NCI-H128 (cell line): ENCODE measurements at regions not wholly inside any gene's neighbourhood (a gene's known extent, or its start where the extent isn't known, plus 50 kb on each side); places are given as distances from the start of the nearest gene placed in this dataset.
A peak's percentile ranks its signal among the peaks of the same experiment; 100 is the strongest.
"Not testable (repeated sequence)": the region's sequence is repeated elsewhere in the genome, so short reads cannot be mapped to it uniquely, and the experiment has no call there.

Experiments
- DNase-seq: peaks from one replicate; lab custom pipeline; 2025; ENCODE audit not compliant: unreplicated experiment; lab: John Stamatoyannopoulos, UW

- DNase-seq = no peak
These were observed 65.3 kb upstream of the PTGDR start for GRCh38 chr14:52202151-52202550.

DNA sequence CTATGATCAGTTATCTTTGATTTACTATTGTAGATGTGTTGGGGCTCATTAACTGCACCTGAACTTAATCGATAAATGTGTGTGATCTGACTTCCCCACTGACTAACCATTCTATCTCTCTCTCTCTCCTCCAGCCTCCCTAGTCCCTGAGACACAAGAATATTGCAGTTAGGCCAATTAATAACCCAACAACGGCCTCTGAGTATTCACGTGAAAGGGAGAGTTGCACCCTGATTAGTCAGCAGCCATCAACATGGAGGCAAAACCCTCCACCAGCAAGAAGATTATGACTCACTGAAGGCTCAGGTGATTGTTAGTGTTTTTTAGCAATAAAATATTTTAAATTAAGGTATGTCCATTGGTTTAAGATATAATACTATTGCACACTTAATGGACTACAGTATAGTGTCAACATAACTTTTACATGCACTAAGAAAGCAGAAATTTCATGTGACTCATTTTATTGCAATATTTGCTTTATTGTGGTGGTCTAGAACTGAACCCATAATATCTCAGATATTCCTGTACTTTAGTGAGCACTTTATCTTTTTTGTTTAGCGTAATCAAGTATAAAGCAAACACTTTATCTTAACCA lies 77.1 kb upstream of the PTGDR start:
- DNase-seq = no peak

GRCh38 chr14:52189325-52189724 lies 78.2 kb upstream of the PTGDR start:
- no peak for DNase-seq

- DNase-seq = no peak
These were observed 79.1 kb upstream of the PTGDR start for GRCh38 chr14:52188381-52188780.

DNA sequence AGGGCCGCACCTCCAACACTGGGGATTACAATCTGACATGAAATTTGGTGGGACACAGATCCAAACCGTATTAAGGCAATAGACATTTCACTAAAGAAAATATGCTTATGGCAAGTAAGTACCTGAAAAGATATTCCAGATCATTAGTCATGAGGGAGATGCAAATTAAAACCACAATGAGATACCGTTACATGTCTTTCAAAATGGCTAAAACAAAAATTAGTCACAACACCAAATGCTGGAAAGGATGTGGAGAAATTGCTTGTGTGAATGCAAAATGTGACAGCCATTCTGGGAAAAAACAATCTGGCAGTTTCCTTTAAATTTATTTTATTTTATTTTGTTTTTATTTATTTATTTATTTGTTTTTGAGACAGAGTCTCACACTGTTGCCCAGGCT lies 82.3 kb upstream of the PTGDR start:
- no peak for DNase-seq

DNA sequence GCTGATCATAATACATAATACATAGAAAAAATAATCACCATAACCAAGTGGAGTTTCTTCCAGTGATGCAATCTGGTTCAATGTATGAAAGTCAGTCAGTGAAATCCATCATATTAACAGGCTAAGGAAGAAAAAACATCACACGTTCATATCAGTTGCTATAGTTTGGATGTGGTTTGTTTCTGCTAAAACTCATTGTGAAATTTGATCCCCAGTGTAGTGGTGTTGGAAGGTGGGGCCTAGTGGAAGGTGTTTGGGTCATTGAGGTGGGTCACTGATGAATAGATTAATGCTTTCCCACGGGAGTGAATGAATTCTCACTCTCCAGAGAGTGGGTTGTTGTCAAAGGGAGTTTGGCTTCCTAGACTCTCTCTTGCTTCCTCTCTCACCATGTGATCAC lies 84.6 kb upstream of the PTGDR start:
- no peak for DNase-seq

- no peak for DNase-seq
These were observed 88.2 kb upstream of the PTGDR start for GRCh38 chr14:52179141-52179790.

DNA sequence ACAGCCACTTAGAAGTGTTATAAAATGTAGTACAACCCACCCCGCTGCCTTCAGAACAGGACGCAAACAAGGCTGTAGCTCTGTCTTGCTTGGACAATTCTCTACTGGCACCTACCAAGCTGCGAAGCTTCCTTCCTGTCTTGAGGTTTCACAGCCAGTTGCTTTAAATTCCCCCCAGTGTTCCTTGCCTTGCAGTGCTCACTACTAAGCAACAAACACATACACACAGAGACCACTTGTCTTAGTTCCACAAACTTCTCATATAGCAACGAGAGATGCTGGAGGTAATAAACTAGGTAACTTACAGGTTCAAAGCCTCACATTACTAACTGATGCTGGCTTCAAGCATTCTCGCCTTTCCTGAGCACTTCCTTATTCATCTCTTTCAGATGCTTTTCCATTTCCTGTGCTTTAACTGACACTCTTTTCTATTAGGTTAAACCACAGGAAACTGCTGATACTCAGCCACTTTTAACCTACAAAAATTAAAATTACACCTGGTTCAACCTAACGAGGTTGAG lies 91.5 kb upstream of the PTGDR start:
- no peak for DNase-seq

GRCh38 chr14:52171932-52172331 lies 95.6 kb upstream of the PTGDR start:
- not testable (repeated sequence) for DNase-seq

DNA sequence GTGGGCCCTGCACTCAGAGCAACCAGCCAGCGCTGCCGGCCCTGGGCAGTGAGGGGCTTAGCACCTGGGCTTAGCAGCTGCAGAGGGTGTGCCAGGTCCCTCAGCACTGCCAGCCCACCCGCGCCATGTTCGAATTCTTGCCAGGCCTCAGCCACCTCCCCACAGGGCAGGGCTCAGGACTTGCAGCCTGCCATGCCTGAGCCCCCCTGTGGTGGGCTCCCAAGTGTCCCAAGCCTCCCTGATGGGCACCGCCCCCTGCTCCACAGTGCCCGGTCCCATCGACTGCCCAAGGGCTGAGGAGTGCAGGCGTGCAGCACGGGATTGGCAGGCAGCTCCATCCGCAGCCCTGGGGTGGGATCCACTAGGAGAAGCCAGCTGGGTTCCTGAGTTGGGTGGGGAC lies 98.0 kb upstream of the NID2 start:
- DNase-seq = no peak

DNA sequence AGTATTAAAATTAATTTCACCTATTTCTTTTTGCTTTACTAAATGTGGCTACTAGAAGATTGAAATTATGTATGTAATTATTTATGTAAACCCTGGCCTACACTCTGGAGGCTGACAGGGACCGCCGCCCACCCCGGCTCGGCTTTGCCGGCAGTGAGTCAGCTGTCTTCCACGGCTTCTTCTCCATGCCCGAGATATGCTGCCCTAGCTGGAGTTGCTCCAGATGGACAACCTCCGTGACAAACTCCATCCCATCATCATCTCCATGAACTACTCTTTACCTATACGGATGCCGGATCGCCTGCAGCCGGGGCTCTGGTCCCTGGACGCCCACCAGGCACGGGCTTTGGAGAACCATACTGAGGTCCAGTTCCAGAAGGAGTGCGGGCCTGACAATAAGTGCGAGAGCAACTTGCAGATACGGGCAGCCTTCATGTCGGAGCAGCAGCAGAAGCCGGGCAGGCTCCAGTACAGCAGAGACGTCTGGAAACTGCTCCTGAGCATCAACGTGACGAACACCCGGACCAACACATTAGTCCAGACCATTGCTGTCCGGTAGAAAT lies 86.9 kb upstream of the NID2 start:
- no peak for DNase-seq

DNA sequence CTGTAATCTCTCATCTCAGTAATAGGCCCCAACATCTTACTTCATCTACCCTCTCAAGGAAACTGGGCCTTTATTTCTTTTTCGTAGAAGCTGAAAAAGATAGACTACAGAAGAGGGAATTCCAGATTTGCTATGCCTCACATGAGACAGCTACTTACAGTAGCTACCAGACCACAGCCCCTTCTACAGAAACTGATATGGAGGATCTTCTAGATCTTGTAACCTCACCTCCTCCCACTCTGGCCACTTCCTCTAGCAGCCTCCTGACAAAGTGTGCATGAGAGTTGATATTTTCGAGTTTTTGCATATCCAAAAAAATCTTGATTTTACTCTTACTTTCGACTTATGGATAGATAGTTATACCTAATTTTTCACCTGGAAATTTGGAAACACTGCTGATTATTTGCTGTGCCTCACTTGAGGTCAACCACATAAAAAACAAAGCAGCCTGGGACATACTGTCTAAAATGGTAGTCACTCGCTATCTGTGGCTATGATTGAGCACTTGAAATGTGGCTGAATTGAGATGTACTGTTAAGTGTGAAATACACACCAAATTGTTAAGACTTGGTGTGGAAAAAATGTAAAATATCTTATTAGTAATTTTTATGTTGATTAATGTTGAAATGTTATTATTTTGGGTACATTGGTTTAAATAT lies 86.3 kb upstream of the NID2 start:
- no peak for DNase-seq

DNA sequence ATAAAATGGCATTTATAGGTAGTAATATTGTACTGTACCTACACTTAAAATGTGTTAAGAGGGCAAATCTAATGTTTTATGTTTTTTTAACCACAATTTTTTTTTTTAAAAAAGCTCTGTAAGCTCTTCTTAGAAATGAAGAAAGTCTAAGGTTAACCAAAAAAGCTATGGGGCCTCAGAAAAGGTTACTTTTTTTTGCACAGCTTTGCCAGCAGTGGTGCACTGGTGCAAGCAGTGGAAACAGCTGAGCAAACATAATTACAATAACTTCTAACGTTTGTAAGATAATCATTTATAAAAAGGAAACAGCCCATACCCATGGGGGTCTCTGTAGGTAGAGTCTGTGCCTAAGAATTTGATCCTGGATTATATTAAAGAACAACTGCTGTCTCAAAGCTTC lies 85.1 kb upstream of the NID2 start:
- DNase-seq = no peak

- DNase-seq = no peak
These were observed 81.3 kb upstream of the NID2 start for GRCh38 chr14:52150162-52150561.

DNA sequence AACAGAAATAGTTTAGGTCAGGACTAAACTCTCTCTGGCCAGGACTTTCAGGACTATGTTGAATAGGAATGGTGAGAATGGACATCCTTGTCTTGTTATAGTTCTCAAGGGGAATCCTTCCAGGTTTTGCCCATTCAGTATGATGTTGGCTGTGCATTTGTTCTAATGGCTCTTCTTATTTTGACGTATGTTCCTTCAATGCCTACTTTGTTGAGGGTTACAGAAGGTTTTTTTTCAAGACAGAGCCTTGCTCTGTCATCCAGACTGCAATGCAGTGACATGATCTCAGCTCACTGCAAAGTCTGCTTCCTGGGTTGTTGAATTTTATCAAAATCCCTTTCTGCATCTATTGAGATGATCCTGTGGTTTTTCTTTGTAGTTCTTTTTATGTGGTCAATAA lies 79.5 kb upstream of the NID2 start:
- DNase-seq = no peak

DNA sequence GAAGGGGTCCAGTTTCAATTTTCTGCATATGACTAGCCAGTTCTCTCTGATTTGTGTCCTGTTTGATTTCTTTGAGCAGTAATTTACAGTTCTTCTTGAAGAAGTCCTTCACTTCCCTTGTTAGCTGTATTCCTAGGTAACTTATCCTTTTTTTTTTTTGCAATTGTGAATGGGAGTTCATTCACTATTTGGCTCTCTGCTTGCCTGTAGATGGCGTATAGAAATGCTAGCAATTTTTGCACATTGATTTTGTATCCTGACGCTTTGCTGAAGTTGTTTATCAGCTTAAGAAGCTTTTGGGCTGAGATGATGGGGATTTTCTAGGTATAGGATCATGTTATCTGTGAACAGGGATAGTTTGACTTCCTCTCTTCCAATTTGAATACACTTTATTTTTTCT lies 77.6 kb upstream of the NID2 start:
- DNase-seq = no peak

DNA sequence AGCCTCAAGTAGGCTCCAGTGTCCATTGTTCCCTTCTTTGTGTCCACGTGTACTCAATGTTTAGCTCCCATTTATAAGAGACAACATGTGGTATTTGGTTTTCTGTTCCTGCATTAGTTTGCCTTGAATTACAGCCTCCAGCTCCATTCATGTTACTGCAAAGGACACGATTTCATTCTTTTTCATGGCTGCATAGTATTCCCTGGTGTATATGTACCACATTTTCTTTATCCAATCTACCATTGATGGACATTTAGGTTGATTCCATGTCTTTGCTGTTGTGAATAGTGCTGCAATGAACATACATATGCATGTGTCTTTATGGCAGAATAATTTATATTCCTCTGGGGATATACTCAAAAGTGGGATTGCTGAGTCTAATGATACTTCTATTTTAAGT lies 75.2 kb upstream of the NID2 start:
- not testable (repeated sequence) for DNase-seq

DNA sequence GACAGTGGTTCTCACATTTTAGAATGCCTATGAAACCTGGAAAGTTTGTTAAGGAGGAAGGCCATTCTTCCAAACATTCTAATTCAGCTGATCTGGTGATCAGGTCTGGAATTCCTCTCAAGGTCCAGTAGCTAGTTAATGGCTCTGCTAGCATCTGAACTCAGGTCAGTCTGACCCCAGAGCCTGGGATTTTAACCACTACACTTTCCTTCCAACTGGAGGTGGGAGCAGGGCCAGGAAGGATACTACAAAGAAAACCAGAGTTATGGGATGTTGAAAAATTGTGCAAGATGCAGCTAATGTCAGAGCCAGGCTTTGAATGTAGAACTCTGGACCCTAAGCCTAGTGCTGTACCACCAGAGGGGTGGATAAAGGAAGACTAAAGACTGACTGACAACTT lies 73.6 kb upstream of the NID2 start:
- no peak for DNase-seq

DNA sequence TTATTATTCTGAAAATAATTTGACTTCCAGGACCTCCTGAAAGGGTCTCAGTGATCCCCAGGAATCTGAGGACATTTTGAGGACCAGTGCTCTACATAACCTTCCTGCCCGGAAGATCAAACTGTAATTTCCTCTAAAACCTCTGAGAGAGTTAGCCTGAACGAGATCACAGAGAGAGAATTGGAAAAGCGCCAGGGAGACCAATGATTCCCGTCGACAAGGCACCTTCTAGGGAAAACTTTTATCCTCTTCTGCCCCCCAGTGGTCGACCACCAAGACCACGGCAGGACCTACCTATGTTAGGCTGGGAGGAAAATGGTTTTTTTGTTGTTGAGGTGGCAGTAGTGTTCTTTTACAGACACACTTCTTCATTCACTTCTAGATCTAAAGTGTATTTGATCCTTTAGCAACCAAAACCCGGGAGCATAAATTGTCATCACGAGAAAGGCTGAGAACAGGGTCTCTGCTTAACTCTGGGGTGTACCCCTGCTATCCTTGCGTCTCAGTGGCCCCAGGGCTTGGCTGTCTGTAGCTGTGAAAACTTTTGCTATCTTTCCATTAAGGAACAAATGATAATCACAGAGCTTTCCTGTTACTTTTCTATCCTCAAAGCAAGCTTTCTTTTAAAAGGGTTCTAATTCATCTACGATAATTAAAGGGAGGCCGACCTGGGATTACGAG lies 62.9 kb upstream of the NID2 start:
- peak; percentile 80 for DNase-seq

DNA sequence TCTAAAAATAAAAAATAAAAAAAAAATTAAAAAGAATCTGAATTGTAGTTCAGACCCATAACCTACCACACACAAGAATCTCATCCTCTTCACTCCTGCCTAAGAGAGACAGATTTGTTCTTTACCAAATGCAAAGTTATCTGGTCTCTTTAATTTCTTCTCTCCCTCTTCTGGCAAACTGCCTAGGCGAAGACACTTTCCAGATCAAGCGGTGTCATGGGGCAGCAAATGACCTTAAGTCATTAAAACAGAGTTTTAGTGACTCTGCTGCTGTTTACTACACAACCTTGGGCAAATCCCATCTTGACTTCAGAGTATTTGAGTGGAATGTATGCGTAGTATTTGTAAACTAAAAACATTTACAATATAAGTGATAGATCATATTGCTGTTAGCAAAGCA lies 60.9 kb upstream of the NID2 start:
- no peak for DNase-seq

GRCh38 chr14:52125885-52126284 lies 57.0 kb upstream of the NID2 start:
- no peak for DNase-seq
